MM.1S (cell line): ENCODE measurements at regions not wholly inside any gene's neighbourhood (a gene's known extent, or its start where the extent isn't known, plus 50 kb on each side); places are given as distances from the start of the nearest gene placed in this dataset.

Source experiments
- EZH2 ChIP-seq: fragments of 300-600 bp; sonication (generic); optimal IDR thresholded peaks from 2 replicates; pipeline ENCODE3; 2017; ENCODE audit warnings: low read depth, mild to moderate bottlenecking, antibody characterized with exemption, low read length, mixed read lengths
- EZH2phosphoT487 ChIP-seq: fragments of 300-600 bp; sonication (generic); IDR thresholded peaks from 2 replicates; pipeline ENCODE4 v1.6.1; 2018; ENCODE audit warnings: antibody characterized with exemption, low read length
- TF ChIP-seq, protein P1 (sequence below): fragments of 300-600 bp; sonication (generic); IDR thresholded peaks from 2 replicates; pipeline ENCODE4 v1.5.1; 2016; ENCODE audit warnings: antibody characterized with exemption, low read length, mixed read lengths

GRCh38 chr5:124574521-124575436 lies 171.7 kb downstream of the ZNF608 start:
- TF ChIP-seq EZH2 (no peak), EZH2phosphoT487 (no peak)
- TF ChIP-seq, protein P1, sequence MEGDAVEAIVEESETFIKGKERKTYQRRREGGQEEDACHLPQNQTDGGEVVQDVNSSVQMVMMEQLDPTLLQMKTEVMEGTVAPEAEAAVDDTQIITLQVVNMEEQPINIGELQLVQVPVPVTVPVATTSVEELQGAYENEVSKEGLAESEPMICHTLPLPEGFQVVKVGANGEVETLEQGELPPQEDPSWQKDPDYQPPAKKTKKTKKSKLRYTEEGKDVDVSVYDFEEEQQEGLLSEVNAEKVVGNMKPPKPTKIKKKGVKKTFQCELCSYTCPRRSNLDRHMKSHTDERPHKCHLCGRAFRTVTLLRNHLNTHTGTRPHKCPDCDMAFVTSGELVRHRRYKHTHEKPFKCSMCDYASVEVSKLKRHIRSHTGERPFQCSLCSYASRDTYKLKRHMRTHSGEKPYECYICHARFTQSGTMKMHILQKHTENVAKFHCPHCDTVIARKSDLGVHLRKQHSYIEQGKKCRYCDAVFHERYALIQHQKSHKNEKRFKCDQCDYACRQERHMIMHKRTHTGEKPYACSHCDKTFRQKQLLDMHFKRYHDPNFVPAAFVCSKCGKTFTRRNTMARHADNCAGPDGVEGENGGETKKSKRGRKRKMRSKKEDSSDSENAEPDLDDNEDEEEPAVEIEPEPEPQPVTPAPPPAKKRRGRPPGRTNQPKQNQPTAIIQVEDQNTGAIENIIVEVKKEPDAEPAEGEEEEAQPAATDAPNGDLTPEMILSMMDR, result no peak
